GM19351 (cell line): ENCODE measurements at regions not wholly inside any gene's neighbourhood (a gene's known extent, or its start where the extent isn't known, plus 50 kb on each side); places are given as distances from the start of the nearest gene placed in this dataset.

ENCODE experiments used
- ATAC-seq: cut with Tn5 transposase; IDR thresholded peaks from one replicate; pipeline ENCODE4 v1.9.1; 2021; ENCODE audit warnings: mild to moderate bottlenecking, moderate library complexity; ENCODE audit not compliant: unreplicated experiment

DNA sequence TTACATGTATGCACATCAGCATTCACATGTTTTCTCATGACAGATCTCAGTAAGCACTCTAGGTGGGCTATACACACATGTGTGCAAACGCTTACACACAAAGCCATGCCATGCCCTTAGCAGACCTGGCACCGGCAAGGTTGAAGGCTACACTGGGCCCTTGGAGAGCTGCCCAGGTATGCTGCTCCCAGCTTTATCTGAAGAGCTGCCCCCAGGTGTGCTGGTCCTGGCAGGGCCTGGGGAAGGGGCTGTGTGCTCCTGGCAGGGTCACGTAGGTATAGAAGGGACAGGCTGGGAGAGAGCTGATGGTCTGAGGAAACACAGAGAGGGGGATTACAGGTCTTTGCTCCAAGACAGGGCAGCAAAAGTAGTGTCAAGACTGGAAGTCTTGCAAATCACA lies 146.7 kb upstream of the VANGL1 start:
- ATAC-seq = no peak

DNA sequence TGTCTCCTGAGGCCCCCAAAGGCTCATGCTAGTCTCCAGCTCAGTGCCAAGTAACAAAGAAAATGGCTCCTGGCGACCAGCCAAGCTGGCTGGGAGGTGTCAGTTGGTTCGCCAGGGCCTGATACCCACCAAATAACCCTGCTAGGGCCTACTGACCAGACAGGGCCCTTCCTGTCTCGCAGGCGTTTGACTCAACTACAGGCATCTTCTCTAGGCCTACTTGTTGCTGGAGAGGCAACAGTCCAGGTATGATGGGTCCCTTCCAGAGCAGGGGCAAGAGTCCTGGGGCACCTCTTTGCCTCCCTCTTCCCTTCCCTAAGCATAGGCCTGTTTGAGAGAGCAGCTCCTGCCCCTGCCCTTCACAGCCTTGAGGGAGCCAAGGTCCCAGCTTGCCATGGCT lies 147.9 kb upstream of the VANGL1 start:
- ATAC-seq = no peak

DNA sequence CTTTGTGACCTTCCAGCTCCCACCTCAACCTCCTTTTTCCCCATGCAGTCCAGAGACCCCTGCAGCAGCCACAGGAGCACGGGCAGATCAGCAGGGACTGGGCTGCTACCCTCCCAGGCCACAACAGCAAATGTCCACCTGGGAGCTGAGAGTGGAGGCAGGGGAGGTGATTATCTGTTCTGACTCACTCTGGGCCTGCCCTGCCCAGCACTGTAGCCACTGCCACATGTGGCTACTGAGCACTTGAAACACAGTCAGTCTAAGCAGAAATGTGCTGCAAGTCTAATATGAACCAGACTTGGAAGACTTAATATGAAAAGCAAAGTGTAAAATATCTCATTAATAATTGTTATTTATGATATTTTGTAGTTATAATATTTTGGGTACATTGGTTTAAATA lies 148.9 kb upstream of the VANGL1 start:
- no peak for ATAC-seq

DNA sequence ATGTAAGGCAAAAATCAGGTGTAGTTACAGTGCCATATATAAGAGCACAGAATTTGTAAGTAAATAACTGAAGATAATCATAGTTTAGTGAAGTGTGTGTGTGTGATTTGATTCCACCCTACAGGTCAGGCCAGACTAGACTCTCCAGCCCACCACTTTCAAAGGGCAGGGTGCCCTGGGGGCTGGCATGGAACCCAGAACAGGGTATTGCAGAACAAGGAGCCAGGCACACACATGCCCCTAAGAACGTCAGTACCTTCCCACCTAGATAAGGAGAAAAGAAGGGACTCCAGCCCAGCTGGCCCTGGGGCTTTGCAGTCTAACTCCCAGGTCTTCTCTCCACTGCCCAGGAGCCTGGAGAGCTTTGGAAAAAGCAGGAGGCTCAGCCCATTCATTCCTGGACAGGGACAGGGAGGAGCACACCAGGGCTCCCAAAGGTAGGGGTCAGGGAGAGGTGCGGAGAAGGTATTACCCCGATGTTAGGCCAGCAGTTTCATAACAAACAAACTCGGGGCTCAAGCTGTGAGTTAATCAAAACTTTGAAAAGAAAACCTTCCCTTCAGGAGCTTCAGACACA lies 149.7 kb upstream of the VANGL1 start:
- no peak for ATAC-seq

DNA sequence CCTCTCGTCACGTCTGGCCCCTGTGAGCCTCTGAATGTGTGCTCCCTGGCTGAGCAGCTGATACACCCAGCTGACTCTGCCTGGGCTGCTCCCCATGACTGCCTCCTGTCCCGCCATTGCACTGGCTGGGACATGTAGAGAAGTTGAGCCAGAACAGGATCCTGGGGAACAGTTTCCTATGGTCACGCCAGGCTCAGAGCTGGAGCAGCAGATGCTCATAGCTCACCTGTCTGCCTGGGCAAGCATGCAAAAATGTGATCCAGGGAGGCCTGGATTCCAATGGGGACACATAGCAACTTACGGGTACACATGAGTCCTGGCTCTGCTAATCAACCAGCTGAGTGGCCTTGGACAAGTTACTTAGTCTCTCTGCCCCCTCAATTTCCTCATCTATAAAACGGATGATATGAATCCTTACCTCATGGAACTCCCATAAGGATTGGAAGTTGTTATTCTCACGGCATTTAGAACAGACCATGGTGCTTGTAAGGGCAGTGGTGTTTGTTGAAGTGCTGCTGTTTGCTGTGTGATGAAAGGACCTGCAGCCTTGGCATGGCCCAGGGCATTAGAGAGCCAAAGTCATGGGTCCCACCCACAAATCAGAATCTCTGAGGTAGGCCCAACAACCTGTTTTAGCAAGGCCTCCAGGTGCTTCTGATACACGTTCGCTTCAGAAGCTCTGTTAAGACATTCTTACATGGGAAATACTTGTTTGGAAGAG lies 150.3 kb upstream of the VANGL1 start:
- no peak for ATAC-seq

DNA sequence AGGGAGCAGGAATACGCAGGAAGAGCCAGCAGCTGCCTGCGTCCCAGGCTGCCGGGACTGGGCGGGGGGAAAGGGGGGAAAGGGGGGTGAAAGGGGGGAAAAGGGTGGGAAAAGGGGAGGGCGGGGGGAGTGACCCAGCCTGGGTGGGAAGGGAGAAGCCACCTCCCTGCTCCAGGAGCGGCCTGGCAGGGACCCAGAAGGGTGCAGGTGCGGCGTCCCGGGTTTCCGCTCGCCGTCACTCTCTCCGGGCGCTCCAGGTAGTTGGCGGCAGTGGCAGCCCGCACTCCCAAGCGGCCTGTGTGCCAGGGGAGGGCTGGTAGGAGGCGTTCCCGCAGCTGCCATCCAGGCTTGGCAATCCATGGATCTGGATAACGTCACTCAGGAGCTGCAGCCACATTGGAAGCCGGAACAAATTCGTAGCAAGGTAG lies 141.0 kb upstream of the NGF start:
- no peak for ATAC-seq

DNA sequence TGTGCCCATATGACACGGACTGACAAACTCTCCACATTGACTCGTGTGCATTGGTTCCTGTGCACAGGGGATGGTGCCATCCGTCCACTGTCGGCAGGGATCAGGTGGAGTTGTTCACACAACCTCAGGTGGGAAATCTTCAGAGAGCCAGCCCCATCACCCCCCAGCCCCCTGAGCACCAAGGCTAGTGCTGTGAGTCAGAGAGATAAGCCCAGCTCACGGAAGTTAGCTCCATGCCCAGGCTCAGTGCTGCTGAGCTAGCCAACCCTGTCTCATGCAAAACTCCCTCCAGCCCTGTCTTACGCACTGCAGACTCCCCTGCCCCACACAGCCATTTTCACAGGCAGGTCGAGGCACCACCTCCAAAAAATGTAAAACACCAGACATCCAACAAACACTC lies 139.0 kb upstream of the NGF start:
- no peak for ATAC-seq

DNA sequence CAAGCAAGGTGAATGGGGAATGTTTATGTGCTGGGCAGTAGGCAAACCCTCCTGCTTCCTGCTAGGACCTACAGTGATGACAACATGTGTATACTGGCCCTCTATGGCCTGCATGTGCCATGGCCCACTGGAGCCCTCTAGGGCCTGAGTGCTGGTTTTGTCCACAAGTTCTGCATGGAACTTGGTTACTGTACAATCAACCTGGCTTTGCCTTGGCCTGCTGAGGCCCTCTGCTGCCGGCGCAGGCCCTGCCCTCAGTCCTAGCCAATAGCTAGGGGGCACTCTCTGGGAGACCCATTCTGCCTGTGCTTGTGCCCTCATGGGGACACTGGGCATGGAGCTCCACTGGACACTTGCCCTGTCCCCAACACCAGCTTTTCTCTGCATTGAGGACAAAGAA lies 138.6 kb upstream of the NGF start:
- no peak for ATAC-seq

DNA sequence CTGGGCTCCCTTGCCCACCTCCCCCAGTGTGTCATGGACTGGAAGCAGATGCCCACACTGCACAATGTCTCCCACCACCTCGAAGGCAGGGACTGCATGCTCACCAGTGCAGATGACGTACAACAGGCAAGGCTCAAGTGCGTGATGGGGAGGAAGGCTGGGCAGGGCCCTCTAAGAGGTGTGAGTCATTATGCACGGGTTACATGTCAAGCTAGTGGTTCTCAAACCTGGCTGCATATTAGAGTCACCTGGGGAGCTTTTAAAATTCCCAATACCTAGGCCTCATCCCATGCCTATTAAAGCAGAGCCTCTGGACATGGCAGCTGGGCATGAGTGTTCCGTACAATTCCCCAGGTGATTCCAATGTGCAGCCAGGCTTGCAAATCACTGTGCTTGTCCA lies 137.9 kb upstream of the NGF start:
- ATAC-seq = no peak

DNA sequence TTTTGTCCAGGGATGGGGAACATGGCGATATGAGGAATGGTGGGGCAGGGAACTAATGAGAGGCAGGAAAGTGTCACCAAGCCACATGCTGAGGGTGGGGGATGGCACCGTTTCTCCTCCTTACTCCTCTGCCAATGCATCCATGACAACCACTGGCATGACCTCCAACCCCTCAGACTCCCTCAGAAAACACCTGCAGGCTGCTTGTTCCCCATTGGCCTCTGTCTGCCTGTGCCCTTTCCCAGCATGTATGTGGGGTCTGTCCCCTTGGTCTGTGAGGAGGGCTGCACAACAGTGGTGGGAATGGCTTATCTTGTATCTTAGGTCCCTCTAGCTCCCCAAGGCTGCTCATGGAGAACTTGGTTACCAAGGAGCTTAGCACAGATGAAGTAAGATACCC lies 137.2 kb upstream of the NGF start:
- ATAC-seq = no peak

DNA sequence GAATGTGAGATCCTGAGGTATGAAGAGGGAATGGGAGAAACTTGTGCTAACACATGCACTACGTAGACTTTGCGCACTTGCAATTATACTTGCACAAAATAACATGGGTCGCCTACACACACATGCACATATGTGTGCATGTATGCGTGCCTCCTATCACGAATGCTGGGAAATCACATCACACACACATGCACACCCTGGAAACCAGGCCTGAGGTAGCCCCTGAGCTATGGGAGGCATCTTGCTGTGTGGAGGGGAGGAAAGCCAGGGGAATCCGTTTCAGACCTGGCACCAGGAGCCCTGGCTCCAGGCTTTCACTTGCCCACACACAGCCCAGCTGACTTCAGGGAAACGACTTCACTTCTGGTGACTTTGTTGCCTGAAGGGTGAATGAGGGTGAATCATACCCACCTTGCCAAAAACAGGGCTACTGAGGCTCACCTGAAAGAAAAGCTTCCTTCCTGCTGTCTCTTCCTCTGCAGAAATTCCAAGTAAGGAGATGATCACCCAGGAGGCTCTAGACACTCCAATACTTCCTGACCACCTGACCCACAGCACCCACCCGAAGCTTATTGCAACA lies 136.0 kb upstream of the NGF start:
- ATAC-seq = no peak

DNA sequence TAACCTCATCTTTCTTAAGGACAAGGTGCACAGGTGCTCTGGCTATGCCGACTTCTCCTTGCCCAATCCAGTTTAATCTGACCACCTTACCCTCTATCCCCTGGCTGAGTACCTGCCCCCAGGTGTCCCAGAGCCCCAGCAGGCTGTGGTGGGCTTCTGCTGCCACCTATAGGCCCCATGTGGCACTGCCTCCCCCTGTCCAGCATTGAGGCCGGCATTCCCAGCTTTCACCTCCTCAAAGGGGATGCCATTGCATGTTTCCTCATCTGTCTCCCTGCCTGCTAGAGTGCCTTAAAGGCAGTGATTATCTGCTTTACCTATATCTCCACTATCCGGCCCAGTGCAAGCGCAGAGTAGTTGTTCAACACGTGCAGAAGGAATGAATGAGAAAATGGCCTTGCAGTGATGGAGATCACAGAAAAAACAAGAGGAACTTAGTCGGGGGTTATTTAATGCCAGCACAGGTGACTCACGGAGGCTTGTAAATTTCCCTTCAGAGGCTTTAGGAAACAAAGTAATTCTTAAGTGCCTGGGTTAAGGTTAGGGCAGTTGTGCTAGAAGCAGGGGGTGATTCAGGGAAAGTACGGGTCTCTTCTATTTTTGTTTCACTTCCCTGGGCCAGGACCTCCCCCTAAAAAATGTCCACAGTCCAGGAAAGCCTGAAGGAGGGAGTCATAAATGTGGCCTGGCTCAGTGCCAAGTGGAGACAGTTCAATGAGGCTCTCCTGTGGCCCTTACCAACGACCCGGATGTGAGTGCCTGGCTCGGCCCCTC lies 131.8 kb upstream of the NGF start:
- peak; percentile 83 for ATAC-seq

DNA sequence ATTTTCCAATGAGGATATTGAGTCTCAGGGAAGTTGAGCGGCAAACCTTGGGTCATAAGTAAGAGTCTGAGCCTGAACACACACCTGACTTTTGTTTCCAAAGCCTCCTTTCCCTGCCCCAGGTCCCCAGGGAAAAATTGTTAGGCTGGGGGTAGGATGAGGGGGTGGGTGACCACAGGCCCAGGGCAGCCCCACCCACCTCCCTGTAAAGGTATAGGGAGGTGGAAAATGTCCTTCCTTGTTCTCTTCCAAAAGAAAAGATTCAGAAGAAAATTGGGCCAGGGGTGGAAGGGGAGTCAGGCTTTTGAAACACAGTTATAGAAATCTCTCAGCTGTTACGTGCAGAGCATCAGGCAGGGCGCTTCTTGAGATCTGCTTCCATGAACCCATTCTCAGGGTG lies 129.7 kb upstream of the NGF start:
- no peak for ATAC-seq

DNA sequence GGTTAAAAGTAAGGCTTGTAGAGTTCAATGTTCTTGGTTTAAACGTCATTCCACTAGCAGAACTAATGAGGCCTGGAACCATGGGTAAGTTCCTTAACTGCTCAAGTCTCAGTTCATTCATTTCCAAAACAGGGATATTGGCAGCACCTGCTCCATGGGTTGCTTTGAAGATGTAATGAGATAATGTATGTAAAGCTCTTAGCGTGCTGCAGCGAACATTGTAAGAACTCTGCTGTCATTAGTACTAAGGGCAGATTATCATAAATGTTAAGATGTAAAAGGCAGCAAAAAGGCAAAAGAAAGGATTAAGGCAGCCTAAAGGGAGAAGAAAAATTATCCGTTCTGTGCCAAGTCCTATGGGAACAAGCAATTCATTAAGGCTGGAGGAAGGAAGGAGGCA lies 129.1 kb upstream of the NGF start:
- ATAC-seq = no peak

DNA sequence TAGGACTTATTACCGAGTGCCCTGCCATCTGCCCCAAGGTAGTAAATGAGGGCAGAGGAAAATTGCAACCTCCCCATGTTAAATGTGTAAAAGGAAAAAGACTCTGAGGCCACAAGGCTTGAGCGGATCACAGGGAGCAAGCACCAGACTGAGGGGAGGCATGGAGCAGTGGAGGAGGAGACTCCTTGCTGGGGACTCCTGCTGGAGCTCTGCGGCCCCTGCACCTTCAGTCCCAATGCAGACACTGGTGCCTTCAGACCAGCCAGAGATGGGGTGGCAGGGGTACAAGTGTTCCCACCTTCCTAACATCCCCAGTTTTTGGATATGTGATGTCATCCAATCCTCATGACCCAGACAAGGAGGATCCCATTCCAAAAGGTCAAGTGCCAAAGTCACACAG lies 128.4 kb upstream of the NGF start:
- ATAC-seq = no peak

DNA sequence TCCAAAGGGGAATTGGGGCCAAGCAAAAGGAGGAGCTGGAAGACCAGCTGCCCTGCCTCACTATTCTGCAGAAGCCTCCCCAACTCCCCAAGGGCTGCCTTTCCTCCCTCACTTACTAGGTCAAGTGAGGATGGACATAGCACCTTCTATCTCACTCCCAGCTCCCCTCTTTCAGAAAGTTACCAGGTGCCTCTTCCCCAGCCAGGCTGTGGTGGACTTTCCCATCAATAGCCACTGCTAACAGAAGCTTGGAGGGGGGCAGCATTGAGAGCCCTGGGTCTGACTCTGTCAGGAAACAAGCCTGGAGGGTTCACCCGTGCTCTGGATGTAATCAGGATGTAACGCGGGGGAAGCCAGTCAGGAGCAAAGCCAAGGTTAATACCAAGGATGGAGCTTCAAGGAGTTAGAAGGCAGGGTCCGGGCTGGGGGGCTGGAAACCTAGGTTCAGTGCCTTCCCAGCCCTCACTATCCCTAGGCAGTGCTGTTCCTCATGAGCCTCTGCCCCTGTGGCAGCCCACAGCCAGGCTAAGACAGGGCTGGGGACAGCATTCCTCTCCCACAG lies 127.8 kb upstream of the NGF start:
- ATAC-seq = no peak

DNA sequence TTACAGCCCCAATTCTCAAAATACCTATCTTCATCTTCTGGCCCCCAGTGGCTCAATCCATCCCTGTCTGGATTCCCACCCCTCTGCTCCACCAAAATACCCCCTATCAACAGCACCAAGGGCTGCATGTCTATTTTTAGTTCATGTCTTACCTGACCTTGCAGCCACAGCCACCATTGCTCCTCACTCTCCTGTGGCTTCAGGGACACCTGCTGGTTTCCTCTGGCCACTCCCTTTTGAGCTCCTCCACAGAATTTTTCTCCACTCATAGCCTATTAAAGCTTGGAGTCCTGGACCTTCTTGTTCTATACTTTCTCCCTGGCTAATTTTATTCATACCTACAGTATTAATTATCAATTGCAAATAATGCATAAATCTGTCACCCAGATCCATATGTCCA lies 125.3 kb upstream of the NGF start:
- no peak for ATAC-seq

DNA sequence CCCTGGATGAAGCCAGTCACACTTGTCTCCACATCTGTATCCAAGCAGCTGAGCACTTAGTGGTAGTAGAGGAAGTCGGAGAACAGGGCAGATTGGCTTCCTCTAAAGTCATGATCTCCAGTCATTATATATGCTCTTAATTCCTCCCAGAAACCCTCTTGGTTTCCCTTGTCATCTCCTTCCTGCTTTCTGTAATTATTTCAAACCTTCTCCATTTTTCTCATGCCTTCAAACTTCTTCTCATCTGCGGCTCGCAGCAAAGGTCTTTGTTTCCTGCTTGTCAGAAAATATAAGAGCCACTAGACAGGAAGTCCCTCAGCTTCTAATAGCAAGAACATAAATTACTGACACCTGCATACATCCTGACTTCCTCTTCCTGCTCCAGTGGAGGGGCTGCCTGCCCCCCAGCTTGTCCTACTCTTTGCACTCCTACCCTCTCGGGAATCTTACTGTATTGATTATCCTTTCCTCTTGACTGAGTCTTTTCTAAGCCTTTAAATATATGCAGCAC lies 124.6 kb upstream of the NGF start:
- no peak for ATAC-seq

DNA sequence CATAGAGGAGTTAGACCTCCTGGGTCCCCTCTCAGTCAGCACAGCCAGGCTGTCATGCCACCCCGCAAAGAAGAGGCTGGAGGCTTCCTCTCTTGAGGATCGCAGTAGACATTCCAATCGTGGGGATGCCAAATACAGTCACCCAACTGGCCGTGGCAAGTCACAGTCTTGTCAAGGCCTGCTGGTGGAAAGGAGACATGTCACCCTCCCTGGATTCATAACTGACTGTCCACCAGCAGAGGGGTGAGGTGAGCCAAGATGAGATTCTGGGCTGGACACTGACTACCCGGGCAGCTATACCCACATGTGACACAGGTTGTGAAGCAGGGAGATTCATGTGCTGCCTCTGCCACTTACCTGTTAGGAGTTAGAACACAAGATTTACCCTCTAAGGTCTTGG lies 123.5 kb upstream of the NGF start:
- ATAC-seq = no peak

DNA sequence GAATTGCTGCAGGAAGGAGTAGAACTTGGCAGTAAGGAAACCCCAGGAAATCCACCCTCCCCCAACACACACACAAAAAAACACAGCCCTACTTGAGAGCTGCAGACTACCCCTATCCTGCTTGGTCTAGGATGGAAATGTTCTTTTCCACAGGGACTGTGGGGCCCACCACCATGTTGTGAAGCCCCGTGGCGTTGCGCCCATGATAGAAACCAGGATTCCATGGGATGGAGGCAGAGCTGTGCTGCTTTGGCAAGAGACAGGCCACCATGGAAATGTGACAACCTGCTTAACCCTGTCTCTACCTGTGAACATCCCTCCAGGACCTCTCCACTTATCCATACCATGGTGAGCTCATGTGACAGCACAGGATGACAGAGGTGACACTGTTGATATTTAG lies 121.1 kb upstream of the NGF start:
- ATAC-seq = no peak

DNA sequence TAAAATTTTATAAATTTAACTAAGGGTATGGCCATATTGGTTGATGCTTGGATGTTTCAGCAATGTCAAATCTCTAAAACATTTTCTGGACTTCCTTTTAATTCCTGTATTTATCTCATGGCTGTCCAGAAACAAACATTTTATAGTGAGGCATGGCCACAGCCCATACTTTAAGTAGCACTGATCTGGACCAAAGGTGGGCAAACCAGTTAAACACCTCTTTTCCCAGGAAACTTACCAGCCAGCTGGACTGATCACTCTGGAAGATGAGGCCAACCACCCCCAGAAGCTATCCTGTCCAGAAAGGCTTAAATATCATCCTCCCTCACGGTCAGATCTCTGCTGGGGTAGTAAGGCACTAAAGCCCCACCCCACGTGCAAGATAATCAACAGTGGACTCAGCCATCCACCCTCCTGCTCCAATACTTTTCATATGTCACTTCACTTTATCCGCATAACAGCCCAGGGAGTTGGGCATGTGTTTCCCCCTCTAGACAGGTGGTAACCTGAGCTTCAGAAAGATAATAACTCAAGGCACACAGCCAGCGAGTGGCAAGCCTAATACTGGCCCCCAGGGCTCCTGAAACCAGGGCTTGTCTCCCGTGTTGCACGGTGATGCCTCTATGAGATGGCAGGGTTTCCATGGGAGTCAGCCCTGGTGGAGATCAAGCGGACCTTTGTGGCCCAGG lies 120.5 kb upstream of the NGF start:
- ATAC-seq = no peak
